SH-SY5Y (cell line): ENCODE measurements at regions not wholly inside any gene's neighbourhood (a gene's known extent, or its start where the extent isn't known, plus 50 kb on each side); places are given as distances from the start of the nearest gene placed in this dataset.

Experiments
- GATA2 ChIP-seq: IDR thresholded peaks from 2 replicates; pipeline ENCODE4 v1.6.1; 2011; ENCODE audit warnings: mild to moderate bottlenecking, low read depth, low read length
- GATA3 ChIP-seq: IDR thresholded peaks from 2 replicates; pipeline ENCODE4 v1.6.1; 2011; ENCODE audit warnings: low read depth, mild to moderate bottlenecking, low read length, moderate library complexity

GRCh38 chr6:27119761-27120160, 127.7 kb upstream of the PRSS16 start:
- no peak for TF ChIP-seq GATA2
- TF ChIP-seq GATA3: no peak
